Mucosa of descending colon (tissue), 3 donors: ENCODE measurements at regions not wholly inside any gene's neighbourhood (a gene's known extent, or its start where the extent isn't known, plus 50 kb on each side); places are given as distances from the start of the nearest gene placed in this dataset.

Experiments used
- ATAC-seq: fragments of 200-7000 bp; cut with Tn5 transposase; one replicate; pipeline ENCODE4 v1.9.1; 2020; ENCODE audit warnings: mild to moderate bottlenecking, moderate library complexity
- DNase-seq, 3 donors: peaks; one replicate each; pipeline ENCODE4 v3.0.0-alpha.2; 2020
- H3K36me3 ChIP-seq: fragments of 200-600 bp; one replicate; pipeline ENCODE4 v1.8.0; 2021; ENCODE audit warnings: low read depth, mild to moderate bottlenecking
- H3K4me1 ChIP-seq: fragments of 200-600 bp; one replicate; pipeline ENCODE4 v1.8.0; 2021; ENCODE audit warnings: low read depth, mild to moderate bottlenecking
- H3K4me3 ChIP-seq: fragments of 200-600 bp; one replicate; pipeline ENCODE4 v1.8.0; 2021; ENCODE audit warnings: mild to moderate bottlenecking
- H3K9me3 ChIP-seq: fragments of 200-600 bp; one replicate; pipeline ENCODE4 v1.8.0; 2021; ENCODE audit warnings: mild to moderate bottlenecking
- CTCF ChIP-seq: fragments of 200-600 bp; IDR thresholded peaks from one replicate; pipeline ENCODE4 v1.8.0; 2022; ENCODE audit warnings: antibody characterized with exemption, mild to moderate bottlenecking
- intact Hi-C, 2 donors: fragments of 100-400 bp; cut with DNase I in 1 of 2; cut with micrococcal nuclease in 1 of 2; formaldehyde crosslinking; loops; one replicate each; pipeline versions ENCODE4 v1.11.0 to v1.11.1; 2022; cut with DNase I, micrococcal nuclease
- donor health status: DM: no; HTN: no; CAD: no; lungs with moderate emphysema.
- donor health status: DM: no; HTN: no; CAD: no.
- donor health status: DM: no; HTN: yes; CAD: no.

DNA sequence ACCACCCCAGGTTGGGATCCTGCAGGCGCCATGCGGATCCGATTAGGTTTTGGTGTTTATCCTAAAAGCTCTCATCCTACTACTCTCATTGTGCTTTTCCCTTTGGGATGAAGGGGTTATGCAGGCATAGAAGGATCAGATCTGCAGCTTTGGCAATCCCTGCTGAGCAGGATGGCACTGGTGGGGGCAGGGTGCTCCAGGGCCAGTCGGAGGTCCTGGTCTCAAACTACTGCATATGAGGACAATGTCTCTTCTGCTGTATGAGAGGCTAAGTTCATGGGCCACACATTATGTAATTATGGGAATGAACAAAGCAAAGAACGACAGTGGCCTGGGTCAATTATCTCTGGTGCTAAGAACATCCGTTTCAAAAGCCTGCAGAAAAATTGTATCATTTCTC is 334.2 kb downstream of the IRX1 start:
- no peak for TF ChIP-seq CTCF
- no peak overlapping the region for H3K4me3 ChIP-seq
- H3K36me3 ChIP-seq: no peaks in the 10 kb centered on the region
- H3K4me1 ChIP-seq: no peaks in the 10 kb centered on the region
- peaks cover 18% of the 10 kb centered on the region for H3K9me3 ChIP-seq
- no peak for ATAC-seq
- intact Hi-C loops: no loop called here
- no peak for DNase-seq

GRCh38 chr5:3931976-3932375 is 336.3 kb downstream of the IRX1 start:
- intact Hi-C loops: no loop called here

DNA sequence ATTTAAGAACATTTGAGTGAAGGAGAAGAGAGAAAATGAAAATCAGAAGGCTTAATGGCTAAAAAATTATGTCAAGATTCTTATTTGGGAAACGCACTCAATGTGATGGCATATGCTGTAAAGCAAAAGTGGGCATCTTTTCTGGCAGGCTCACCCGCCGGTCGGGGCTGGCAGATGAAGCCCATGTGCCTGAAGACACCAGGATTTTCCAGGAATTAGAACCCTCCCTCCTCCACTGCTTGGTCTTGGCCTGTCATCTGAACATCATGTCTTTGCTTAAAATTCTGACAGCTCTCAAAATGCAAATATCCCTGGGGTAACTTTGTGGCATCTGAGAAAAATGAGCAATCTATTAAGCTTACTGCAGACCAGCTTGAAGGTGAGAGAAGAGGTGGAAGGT is 337.9 kb downstream of the IRX1 start:
- DNase-seq: no peak
- ATAC-seq: no peak
- intact Hi-C loops: no loop called here
- Histone ChIP-seq H3K4me1 (no peaks in the 10 kb centered on the region), H3K4me3 (no peak overlapping the region), H3K9me3 (peaks cover 22% of the 10 kb centered on the region), H3K36me3 (no peaks in the 10 kb centered on the region)
- no peak for TF ChIP-seq CTCF

More at GRCh38 chr5:3931976-3932375, 336.3 kb downstream of the IRX1 start:
- no peaks in the 10 kb centered on the region for H3K4me1 ChIP-seq
- H3K4me3 ChIP-seq: no peak overlapping the region
- no peak for TF ChIP-seq CTCF
- ATAC-seq: no peak
- DNase-seq: no peak
- no peaks in the 10 kb centered on the region for H3K36me3 ChIP-seq
- H3K9me3 ChIP-seq: peaks cover 24% of the 10 kb centered on the region

- Histone ChIP-seq H3K4me3 (no peak overlapping the region), H3K9me3 (peaks cover 18% of the 10 kb centered on the region), H3K36me3 (no peaks in the 10 kb centered on the region), H3K4me1 (no peaks in the 10 kb centered on the region)
- no peak for ATAC-seq
- intact Hi-C loops: no loop called here
- DNase-seq: no peak
- TF ChIP-seq CTCF: no peak
Observed at GRCh38 chr5:3933966-3934365, 338.3 kb downstream of the IRX1 start.

- ATAC-seq: no peak
- H3K36me3 ChIP-seq: no peaks in the 10 kb centered on the region
- no peak overlapping the region for H3K4me3 ChIP-seq
- TF ChIP-seq CTCF: no peak
- peaks cover 33% of the 10 kb centered on the region for H3K9me3 ChIP-seq
- intact Hi-C loops: no loop called here
- H3K4me1 ChIP-seq: no peaks in the 10 kb centered on the region
- DNase-seq: no peak
Observed at GRCh38 chr5:3943859-3944258, 348.2 kb downstream of the IRX1 start.

DNA sequence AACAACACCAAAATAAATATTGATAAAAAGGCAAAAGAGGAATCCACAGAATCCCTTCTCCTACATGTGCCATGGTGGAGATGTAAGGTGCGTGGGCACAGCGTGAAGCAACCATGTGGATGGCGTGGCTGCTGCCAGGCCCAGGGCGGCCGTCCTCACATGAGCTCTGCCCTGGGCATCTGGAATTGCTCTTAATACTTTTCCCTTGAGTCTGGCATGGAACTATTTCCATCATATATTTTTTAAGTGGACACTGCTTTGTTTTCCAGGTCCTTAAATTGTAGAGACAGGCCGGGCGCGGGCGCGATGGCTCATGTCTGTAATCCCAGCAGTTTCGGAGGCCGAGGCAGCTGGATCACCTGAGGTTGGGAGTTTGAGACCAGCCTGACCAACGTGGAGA is 349.3 kb downstream of the IRX1 start:
- no peak for TF ChIP-seq CTCF
- no peak for DNase-seq
- ATAC-seq: no peak
- H3K4me1 ChIP-seq: no peaks in the 10 kb centered on the region
- H3K9me3 ChIP-seq: peaks cover 29% of the 10 kb centered on the region
- H3K4me3 ChIP-seq: no peak overlapping the region
- intact Hi-C loops: no loop called here
- no peaks in the 10 kb centered on the region for H3K36me3 ChIP-seq
